SJSA1 (cell line): ENCODE measurements at regions not wholly inside any gene's neighbourhood (a gene's known extent, or its start where the extent isn't known, plus 50 kb on each side); places are given as distances from the start of the nearest gene placed in this dataset.
"Not testable (repeated sequence)": the region's sequence is repeated elsewhere in the genome, so short reads cannot be mapped to it uniquely, and the experiment has no call there.

Source experiments
- DNase-seq, 2 experiments: peaks; one replicate each; pipeline ENCODE4 v3.0.0-alpha.2; 2015 to 2020; ENCODE audit warnings: low spot score in 2 of 2, low read depth in 1 of 2
- H3K27ac ChIP-seq: fragments of 250-450 bp; sonication (Bioruptor Pico); 2 replicates; pipeline ENCODE4 v1.5.1; 2020; ENCODE audit warnings: mild to moderate bottlenecking, moderate library complexity
- H3K27me3 ChIP-seq: fragments of 250-450 bp; sonication (Bioruptor Pico); replicated peaks from 2 replicates; pipeline ENCODE4 v1.5.1; 2020; ENCODE audit warnings: mild to moderate bottlenecking, moderate library complexity
- H3K36me3 ChIP-seq: fragments of 250-450 bp; sonication (Bioruptor Pico); 2 replicates; pipeline ENCODE4 v1.5.1; 2020; ENCODE audit warnings: mild to moderate bottlenecking
- H3K4me1 ChIP-seq: fragments of 250-450 bp; sonication (Bioruptor Pico); replicated peaks from 2 replicates; pipeline ENCODE4 v1.6.1; 2021; ENCODE audit warnings: mild to moderate bottlenecking
- H3K4me3 ChIP-seq: fragments of 250-450 bp; sonication (Bioruptor Pico); 2 replicates; pipeline ENCODE4 v1.5.1; 2020; ENCODE audit warnings: mild to moderate bottlenecking
- H3K9me3 ChIP-seq: fragments of 250-450 bp; sonication (Bioruptor Pico); replicated peaks from 2 replicates; pipeline ENCODE4 v1.5.1; 2020; ENCODE audit warnings: mild to moderate bottlenecking

GRCh38 chr13:65342541-65343337 is 1887.4 kb downstream of the PCDH9 start:
- Histone ChIP-seq H3K4me1 (no peaks in the 10 kb centered on the region), H3K36me3 (no peaks in the 10 kb centered on the region), H3K27me3 (no peaks in the 10 kb centered on the region), H3K27ac (no peak overlapping the region), H3K9me3 (no peaks in the 10 kb centered on the region), H3K4me3 (no peak overlapping the region)
- DNase-seq, result no peak

- Histone ChIP-seq H3K4me1 (no peaks in the 10 kb centered on the region), H3K4me3 (no peak overlapping the region), H3K27me3 (no peaks in the 10 kb centered on the region), H3K9me3 (no peaks in the 10 kb centered on the region), H3K27ac (no peak overlapping the region), H3K36me3 (no peaks in the 10 kb centered on the region)
- no peak for DNase-seq
Measured at GRCh38 chr13:65339241-65339640, 1890.9 kb downstream of the PCDH9 start.

- Histone ChIP-seq H3K4me3 (no peak overlapping the region), H3K27ac (no peak overlapping the region)
Measured at GRCh38 chr13:65336916-65337315, 1893.2 kb downstream of the PCDH9 start.

GRCh38 chr13:65336087-65336749 is 1893.9 kb downstream of the PCDH9 start:
- DNase-seq, result no peak
- Histone ChIP-seq H3K4me3 (no peak overlapping the region), H3K27ac (no peak overlapping the region), H3K27me3 (no peaks in the 10 kb centered on the region), H3K36me3 (no peaks in the 10 kb centered on the region), H3K9me3 (no peaks in the 10 kb centered on the region), H3K4me1 (no peaks in the 10 kb centered on the region)

More at GRCh38 chr13:65336916-65337315, 1893.2 kb downstream of the PCDH9 start:
- Histone ChIP-seq H3K36me3 (no peaks in the 10 kb centered on the region), H3K27me3 (no peaks in the 10 kb centered on the region), H3K9me3 (no peaks in the 10 kb centered on the region), H3K4me1 (no peaks in the 10 kb centered on the region)
- DNase-seq, result no peak

GRCh38 chr13:65330691-65331090 is 1899.4 kb downstream of the PCDH9 start:
- DNase-seq, result no peak
- no peak overlapping the region for H3K4me3 ChIP-seq
- H3K9me3 ChIP-seq, result no peaks in the 10 kb centered on the region
- H3K4me1 ChIP-seq, result no peaks in the 10 kb centered on the region
- H3K27me3 ChIP-seq, result no peaks in the 10 kb centered on the region
- no peaks in the 10 kb centered on the region for H3K36me3 ChIP-seq
- no peak overlapping the region for H3K27ac ChIP-seq

- no peaks in the 10 kb centered on the region for H3K36me3 ChIP-seq
- H3K9me3 ChIP-seq, result no peaks in the 10 kb centered on the region
- H3K4me1 ChIP-seq, result no peaks in the 10 kb centered on the region
- H3K4me3 ChIP-seq, result no peak overlapping the region
- no peaks in the 10 kb centered on the region for H3K27me3 ChIP-seq
- no peak for DNase-seq
- no peak overlapping the region for H3K27ac ChIP-seq
Measured at GRCh38 chr13:65330287-65330686, 1899.8 kb downstream of the PCDH9 start.

- H3K27ac ChIP-seq, H3K36me3 ChIP-seq, DNase-seq, H3K4me1 ChIP-seq, H3K4me3 ChIP-seq, H3K9me3 ChIP-seq, H3K27me3 ChIP-seq: not testable (repeated sequence)
Measured at GRCh38 chr13:65323192-65323591, 1906.9 kb downstream of the PCDH9 start.

- not testable (repeated sequence) for DNase-seq, H3K27me3 ChIP-seq, H3K4me1 ChIP-seq, H3K27ac ChIP-seq, H3K9me3 ChIP-seq, H3K36me3 ChIP-seq, H3K4me3 ChIP-seq
Measured at GRCh38 chr13:65321423-65321822, 1908.7 kb downstream of the PCDH9 start.

GRCh38 chr13:65314008-65314407 is 1916.1 kb downstream of the PCDH9 start:
- H3K27me3 ChIP-seq, result no peaks in the 10 kb centered on the region
- no peak overlapping the region for H3K4me3 ChIP-seq
- no peaks in the 10 kb centered on the region for H3K9me3 ChIP-seq
- no peak for DNase-seq
- no peak overlapping the region for H3K27ac ChIP-seq
- no peaks in the 10 kb centered on the region for H3K36me3 ChIP-seq
- no peaks in the 10 kb centered on the region for H3K4me1 ChIP-seq

GRCh38 chr13:65310663-65311328 is 1919.3 kb downstream of the PCDH9 start:
- Histone ChIP-seq H3K27ac (no peak overlapping the region), H3K4me1 (no peaks in the 10 kb centered on the region), H3K9me3 (no peaks in the 10 kb centered on the region), H3K27me3 (no peaks in the 10 kb centered on the region), H3K36me3 (no peaks in the 10 kb centered on the region), H3K4me3 (no peak overlapping the region)
- no peak for DNase-seq

- Histone ChIP-seq H3K4me3 (no peak overlapping the region), H3K27ac (no peak overlapping the region), H3K27me3 (no peaks in the 10 kb centered on the region), H3K9me3 (no peaks in the 10 kb centered on the region), H3K36me3 (no peaks in the 10 kb centered on the region), H3K4me1 (no peaks in the 10 kb centered on the region)
- no peak for DNase-seq
Measured at GRCh38 chr13:65309906-65310305, 1920.2 kb downstream of the PCDH9 start.

- H3K27ac ChIP-seq, H3K4me3 ChIP-seq, H3K27me3 ChIP-seq, H3K9me3 ChIP-seq, H3K36me3 ChIP-seq, H3K4me1 ChIP-seq, DNase-seq: not testable (repeated sequence)
Measured at GRCh38 chr13:65308729-65309128, 1921.4 kb downstream of the PCDH9 start.

- no peaks in the 10 kb centered on the region for H3K9me3 ChIP-seq
- DNase-seq, result no peak
- H3K27ac ChIP-seq, result no peak overlapping the region
- no peaks in the 10 kb centered on the region for H3K27me3 ChIP-seq
- H3K4me1 ChIP-seq, result no peaks in the 10 kb centered on the region
- no peak overlapping the region for H3K4me3 ChIP-seq
- no peaks in the 10 kb centered on the region for H3K36me3 ChIP-seq
Measured at GRCh38 chr13:65307056-65307455, 1923.1 kb downstream of the PCDH9 start.

GRCh38 chr13:65302691-65303090 is 1927.4 kb downstream of the PCDH9 start:
- H3K9me3 ChIP-seq, result no peaks in the 10 kb centered on the region
- H3K4me1 ChIP-seq, result no peaks in the 10 kb centered on the region
- no peak overlapping the region for H3K4me3 ChIP-seq
- H3K27me3 ChIP-seq, result no peaks in the 10 kb centered on the region
- H3K27ac ChIP-seq, result no peak overlapping the region
- no peak for DNase-seq
- no peaks in the 10 kb centered on the region for H3K36me3 ChIP-seq
